SKM-1 treated with dmso at 0.1 percent for 144 hours (cell line): ENCODE measurements at regions not wholly inside any gene's neighbourhood (a gene's known extent, or its start where the extent isn't known, plus 50 kb on each side); places are given as distances from the start of the nearest gene placed in this dataset.

ENCODE experiments used
- DNase-seq: peaks from one replicate; lab custom pipeline; 2025; ENCODE audit not compliant: unreplicated experiment; lab: John Stamatoyannopoulos, UW

DNA sequence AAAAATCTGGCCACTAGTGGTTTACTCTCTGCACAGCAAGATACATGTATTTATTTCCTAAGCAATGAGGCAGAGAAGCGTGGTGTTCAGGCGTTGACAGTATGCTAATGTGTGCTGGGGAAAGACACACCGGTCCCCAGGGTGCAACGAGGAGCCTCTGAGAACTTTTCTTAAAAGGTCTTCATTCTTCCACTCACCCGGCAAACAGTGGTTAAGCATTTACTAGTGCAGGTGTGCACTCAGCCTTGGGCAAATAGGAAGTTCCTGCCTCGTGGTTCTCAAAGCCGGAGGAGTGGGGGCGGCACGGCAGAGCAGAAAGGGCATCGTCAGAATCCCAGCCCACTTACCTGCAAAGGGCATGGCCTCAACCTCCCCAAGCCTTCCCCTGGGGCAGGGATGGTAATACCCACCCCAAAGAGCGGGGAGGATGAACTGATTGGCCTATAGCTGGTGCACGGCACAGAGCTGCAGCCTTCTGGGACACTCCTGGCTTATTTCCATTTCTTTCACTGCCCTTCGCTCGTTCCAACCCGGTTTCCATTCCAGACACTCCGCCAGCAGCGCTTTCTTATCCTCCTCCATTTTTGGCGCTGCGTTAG, 184.3 kb upstream of the CTBP2 start:
- DNase-seq: no peak

DNA sequence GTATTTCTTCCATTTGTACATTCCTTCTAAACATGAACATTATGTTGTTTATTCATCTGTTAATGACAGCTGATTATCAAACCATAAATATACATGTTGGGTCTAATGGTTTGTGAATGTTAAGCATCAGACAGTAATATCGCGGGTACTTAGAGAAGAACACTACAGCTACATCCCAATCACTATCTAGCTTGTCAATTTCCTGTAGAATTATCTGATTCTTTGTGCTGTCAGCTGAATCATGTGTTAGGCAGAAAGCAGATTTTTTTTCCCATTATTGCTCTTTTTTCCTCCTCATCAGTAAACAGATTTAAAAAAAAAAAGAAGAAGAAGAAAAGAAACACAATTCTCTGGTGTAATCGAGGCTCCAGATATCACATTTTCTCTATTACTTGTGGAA, 183.6 kb upstream of the CTBP2 start:
- DNase-seq: no peak

DNA sequence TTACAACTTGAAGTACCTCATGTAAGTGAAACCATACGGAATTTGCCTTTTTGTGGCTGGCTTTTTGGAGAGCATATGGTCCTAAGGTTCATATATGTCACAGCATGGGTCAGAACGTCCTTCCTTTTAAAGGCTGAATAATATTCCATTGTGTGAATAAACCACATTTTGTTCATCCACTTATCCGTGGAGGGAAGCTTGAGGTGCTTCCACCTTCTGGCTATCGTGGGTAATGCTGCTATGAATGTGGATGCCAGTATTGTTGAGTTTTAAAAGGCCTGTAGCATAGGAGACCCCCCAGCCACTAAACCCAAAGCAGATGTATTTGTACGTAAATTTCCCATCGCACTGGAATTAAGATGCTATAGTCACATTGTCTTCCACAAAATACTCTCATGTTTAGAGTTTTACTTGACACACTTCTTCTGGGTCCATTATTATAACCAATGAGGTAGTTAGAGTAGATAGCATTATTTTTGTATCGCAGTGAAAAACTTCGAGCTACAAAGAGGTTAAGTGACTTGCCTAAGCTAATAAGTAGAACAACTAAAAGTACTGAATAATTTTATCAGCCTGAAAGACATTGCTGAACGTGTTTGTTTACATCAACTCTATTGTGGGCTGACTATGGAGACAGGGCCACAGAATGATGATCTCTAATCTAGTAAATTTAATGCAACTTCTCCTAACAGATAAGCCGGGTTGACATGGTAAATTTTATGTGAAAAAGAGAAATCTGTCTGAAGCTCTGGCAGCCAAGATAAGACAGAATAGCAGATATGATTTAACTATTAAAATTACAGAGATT, 183.0 kb upstream of the CTBP2 start:
- peak; percentile 7 for DNase-seq

DNA sequence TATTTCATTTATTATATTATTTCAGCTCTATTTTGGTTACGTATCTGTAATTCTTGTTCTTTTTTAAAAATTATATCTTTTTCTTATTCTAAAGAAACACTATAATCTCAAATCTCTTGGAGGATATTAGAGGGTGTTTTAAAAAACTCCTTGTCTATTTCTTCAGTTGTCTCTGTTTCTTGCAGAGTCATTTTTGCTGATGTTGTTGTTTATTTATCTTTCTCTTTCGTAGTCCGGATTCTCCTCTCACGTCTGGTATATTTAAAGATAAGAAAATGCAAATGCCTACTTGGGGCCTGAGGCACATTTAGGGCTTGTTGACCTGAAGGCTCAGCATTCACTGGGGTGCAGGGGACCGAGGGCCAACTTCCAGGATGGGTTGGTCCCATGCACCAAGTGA, 181.2 kb upstream of the CTBP2 start:
- no peak for DNase-seq

DNA sequence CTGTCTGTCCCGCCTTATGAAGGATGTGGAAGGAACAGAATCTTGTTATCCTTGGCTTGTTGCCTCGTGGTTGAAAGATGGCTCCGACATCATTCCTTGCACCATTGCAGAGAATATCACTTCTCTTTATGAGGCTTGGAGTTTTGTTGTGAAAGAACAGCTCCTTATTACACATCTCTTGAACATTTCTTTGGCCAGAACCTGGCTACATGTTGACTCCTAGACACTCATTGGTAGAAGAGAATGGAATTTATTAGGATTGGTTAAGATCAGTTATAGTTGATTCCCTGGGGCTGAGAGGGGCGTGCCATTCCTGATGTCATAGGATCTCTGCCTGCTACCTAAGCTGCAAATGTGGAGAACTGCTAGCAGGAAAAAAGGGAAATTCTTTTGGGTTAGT, 180.5 kb upstream of the CTBP2 start:
- no peak for DNase-seq

GRCh38 chr10:125337510-125337909, 177.1 kb upstream of the CTBP2 start:
- DNase-seq: no peak

GRCh38 chr10:125334545-125334944, 174.2 kb upstream of the CTBP2 start:
- DNase-seq: no peak

DNA sequence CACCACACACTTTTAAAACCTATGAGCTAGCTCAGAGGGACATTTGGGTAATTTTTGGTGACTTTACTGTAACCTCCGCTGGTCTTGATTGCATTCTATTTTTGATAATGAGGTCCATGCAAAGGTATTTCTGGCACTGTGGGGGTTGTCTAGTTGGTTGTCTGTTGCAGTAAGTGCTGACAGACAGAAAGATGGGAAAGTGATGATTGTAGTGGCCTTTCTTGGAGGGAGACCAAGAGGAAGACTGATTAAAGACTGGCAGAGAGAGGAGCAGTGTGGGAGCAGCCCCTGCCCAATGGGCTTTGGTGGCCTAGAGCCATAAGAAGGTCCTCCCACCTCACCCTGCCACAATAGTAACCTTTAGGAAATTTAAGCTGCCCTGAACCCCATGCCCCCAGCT, 173.4 kb upstream of the CTBP2 start:
- no peak for DNase-seq

GRCh38 chr10:125333209-125333591, 172.8 kb upstream of the CTBP2 start:
- no peak for DNase-seq

DNA sequence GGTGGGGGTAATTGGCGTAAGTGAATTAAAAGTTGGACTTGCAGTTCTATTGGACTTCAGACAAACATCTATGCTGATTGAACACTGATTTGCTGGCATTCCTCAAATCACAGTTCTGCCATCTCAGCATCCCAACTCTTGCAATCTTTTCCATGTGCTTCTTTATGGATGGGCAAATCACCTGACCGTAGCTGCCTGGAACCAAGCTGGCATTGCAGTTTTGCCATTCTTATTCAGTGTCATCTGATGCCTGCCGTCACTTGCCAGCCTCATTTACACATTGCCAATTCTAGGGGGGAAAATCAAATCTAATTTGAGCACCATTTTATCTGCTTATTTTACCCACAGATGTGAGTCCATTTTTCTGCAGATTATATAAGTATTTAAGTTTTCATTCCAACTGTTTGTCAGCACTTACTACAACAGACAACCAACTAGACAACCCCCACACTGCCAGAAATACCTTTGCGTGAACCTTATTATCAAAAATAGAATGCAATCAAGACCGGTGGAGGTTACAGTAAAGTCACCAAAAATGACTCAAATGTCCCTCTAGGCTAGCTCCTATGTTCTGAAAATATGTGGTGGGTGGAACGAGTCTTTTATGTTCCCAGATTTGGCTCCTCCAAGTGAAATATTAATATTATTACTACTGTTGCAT, 172.3 kb upstream of the CTBP2 start:
- DNase-seq: no peak

DNA sequence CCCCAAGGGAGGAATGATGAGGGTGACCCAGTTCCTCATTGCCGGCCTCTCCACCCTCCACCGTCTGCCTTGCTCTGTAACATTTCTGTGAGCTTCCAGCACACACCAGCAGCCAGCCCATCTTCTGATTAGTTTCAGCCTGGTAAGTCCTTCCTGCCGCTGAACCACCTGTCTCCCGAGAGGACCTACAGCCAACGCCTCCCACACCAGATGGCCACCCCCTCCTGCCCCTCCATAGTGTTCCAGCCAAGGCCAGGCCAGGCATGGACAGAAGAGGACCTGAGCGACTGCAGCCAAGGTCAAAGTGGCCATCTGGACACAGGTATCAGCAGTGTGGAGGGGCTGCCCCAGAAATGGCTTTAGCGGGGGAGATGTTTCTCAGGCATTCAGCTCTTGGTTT, 170.7 kb upstream of the CTBP2 start:
- DNase-seq: no peak

DNA sequence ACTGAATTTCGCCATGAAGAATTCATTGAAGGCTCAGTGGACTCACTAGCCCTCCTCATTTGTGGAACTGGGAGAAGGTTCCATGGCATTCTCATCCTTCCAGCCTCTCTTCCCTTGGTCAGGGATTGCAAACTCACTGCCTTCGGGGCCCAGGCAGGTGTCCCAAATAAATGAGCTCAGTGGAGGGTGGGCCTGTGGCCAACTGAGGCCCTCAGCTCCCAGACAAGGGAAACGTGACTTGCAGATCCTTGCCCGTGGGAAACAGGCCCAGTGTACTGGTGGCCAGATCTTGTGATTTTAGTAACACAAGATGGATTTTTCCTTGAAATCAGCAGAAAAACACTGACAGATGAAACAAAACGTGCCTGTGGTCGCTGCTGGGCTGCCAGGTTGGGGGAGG, 168.7 kb upstream of the CTBP2 start:
- DNase-seq: no peak

DNA sequence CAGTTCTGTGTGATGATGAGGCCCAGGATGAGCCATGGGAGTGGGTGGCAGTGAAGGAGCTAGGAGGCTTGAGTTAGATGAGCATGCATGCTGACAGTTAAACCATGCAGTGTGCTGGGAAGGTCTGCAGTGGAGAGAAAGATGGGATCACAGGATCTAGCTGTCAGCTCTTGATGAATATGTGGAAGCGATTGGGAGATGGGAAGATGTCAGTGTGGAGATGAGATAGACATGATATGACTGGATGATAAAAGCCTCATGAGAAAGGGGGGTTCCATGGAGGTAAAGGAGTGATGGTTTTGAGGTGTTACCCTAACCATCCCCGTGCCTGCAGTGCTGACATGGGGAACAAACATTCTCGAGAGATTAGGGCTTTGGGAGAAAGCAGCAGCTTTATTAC, 165.0 kb upstream of the CTBP2 start:
- DNase-seq: no peak

- DNase-seq: no peak
Observed at GRCh38 chr10:125316436-125316835, 156.1 kb upstream of the CTBP2 start.

- DNase-seq: no peak
Observed at GRCh38 chr10:125300937-125301336, 140.6 kb upstream of the CTBP2 start.

DNA sequence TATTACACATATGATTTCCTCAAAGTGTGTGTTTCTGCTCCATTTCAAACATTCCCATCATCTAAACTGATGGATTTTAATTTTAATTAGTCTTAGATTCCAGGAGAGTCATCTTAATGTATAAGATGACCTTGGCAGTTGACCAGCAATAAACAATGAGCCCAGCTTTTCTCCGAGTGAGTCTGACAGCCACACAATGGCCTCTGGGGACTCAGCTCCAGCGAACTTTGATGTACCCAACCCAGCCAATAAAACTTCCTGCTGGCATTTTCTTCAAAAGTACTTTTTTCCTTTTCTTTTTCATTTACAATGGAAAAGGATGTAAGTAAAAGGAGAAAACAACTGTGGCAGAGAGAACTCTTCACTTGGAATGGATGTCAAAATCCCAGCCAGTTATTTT, 139.1 kb upstream of the CTBP2 start:
- no peak for DNase-seq

- DNase-seq: no peak
Observed at GRCh38 chr10:125296598-125296997, 136.2 kb upstream of the CTBP2 start.

DNA sequence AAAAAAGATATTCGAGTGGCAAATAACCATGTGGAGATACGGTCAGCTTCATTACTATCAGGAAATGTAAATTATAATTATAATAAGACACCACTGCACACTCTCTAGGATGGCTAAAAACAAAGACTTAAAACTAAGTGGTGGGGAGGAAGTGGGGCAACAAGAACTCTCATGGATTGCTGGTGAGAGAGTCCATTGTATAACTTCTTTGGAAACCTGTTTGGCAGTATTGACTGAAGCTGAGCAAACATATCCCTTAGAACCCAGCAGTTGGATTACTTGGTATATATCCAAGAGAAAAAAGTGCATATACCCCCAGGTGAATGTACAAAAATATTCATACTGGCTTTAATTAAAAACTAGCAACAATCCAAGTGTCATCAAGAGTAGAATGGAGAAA, 133.7 kb upstream of the CTBP2 start:
- DNase-seq: no peak

- DNase-seq: no peak
Observed at GRCh38 chr10:125291836-125292235, 131.5 kb upstream of the CTBP2 start.

DNA sequence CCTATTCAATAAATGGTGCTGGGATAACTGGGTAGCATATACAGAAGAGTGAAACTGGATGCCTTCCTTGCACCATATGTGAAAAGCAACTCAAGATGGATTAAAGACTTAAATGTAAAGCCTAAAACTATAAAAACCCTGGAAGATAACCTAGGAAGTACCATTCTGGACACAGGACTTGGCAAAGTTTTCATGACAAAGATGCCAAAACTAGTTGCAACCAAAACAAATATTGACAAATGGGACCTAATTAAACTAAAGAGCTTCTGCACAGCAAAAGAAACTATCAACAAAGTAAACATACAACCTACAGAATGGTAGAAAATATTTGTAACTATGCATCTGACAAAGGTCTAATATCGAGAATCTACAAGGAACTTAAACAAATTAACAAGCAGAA, 129.1 kb upstream of the CTBP2 start:
- DNase-seq: no peak

GRCh38 chr10:125284875-125285597, 124.7 kb upstream of the CTBP2 start:
- DNase-seq: no peak
